ENCODE measurements at regions not wholly inside any gene's neighbourhood (a gene's known extent, or its start where the extent isn't known, plus 50 kb on each side); places are given as distances from the start of the nearest gene placed in this dataset.

DNA sequence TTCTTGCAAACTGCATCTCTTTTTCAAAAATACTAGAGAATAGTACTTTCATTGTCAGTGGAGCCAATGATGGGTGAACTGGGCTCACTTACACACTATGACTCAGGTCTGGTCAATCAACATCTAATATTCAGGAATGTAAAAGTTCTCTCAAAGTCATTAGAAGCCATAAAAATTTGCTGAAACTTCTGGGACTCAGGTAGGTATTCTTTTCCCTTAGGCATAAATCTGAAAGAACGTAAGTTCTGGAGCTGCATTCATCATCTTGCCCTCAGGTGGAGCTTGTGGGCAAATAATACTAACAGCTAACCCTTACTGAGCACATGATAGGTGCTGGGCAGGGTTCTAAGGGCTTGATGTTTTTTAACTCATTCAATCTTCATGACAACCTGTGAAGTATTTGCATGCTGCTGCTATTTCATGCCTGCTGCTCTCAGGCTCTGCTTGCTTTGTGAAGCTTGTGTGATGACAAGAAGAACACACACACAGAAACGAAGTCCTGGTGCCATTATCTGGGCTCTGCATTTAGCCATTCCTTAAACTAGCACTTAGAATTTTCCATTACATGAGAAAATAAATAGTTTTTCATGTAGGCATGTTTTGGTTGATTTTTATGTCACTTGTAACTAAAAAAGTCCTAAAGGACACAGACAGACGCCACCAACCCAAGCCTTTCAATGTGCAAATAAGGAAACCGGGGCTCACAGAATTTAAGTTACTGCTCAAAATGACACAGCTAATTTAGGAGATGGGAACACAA, 394.2 kb upstream of the LYPLAL1 start:
- DNase-seq = no peak

DNA sequence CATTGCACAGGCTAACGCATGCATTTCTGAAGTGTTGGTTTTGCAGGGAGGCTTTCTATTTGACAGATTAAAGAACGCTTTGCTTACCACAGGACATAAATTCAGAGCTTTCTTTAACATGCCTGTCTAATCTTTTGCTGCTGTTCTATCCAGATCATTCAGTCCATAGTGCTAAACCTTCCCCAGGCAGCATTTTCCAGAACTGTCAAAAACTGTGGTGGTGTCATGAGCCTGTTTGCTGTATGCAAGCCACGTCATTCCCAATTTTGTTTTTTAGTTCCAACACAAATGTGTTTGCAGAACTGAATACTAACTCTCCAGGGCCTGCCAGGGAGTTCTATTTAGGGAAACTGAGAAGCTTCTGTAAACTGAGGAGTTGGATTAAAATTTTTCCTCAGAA, 390.5 kb upstream of the LYPLAL1 start:
- no peak for DNase-seq

DNA sequence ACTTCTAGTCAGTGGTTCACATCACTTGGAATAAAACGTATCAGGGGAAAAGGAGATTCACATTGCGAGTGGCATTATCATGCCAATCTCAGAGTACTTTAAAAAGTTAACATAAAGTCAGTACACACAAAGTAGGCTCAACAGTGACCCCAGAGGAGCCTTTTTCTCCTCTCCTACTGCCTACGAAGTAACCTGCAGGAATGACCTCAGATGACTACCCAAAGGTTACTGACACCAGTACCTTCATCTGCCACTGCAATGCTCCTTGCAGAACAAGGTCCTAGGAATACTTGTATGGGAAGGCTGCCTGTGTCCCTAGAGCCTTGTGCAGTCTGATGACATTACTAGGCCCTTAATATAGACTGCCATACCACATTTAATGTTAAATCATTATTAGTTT, 389.8 kb upstream of the LYPLAL1 start:
- no peak for DNase-seq

DNA sequence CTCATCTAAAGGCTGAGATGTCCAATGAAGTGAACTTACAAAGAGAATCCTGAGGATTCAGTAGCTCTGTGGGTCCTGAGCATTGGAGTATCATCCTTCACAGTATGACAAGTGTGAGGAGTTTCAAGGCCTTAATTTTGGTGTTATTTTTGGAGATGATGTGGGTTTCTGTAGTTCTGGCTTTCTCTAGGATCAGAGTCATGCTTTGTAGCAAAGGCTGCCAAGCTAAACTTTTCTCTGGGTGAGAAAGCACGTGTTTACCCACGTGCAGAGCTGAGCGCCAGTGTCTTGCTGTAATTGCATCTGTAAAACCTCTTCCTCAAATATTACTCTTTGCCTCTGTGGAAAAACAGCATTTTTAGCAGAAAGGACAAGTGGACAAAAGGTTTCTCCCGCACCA, 387.8 kb upstream of the LYPLAL1 start:
- no peak for DNase-seq

DNA sequence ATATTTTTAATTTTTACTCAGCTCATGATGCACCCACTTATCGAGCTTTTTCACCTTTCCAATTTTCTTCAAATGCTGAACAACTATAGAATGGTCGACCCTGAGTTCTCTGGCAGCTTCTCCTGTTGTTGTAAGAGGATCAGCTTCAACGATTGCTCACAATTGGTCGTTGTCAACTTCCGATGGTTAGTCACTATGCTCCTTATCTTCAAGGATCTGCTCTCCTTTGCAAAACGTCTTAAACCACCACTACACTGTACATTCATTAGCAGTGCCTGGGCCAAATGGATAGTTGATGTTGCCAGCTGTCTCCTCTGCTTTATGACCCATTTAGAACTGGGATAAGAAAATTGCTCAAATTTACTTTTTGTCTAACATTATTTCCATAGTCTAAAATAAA, 385.9 kb upstream of the LYPLAL1 start:
- DNase-seq = no peak

DNA sequence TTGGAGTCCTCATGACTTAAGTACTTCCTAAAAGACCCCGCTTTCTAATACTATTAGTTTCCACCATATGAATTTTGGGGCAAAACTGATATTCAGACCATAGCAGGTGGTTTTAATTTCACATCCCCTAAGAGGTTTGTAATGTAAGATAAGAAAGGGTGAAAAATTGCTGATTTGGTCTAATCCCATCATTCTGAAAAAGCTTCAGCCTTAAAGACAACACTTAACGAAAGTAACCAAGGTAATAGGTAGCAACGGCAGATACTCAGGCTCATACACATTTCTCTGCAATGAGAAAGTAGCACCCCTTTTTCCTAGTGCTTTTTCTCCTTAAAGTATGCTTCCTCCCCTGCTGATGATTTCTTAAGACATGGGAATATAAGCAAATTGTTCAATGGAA, 376.9 kb upstream of the LYPLAL1 start:
- DNase-seq = no peak

DNA sequence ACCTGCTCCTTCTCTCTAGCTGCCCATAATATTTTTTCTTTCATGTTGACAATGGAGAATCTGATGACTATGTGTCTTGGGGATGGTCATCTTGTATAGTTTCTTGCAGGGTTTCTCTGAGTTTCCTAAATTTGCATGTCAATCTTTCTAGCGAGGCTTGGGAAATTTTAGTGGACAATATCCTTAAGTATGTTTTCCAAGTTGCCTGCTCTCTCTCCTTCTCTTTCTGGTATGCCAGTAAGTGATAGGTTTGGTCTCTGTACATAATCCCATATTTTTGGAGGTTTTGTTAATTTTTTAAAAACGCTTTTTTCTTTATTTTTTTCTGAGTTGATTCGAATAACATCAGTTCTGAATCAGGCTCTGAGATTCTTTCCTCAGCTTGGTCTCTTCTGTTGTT, 370.9 kb upstream of the LYPLAL1 start:
- no peak for DNase-seq

DNA sequence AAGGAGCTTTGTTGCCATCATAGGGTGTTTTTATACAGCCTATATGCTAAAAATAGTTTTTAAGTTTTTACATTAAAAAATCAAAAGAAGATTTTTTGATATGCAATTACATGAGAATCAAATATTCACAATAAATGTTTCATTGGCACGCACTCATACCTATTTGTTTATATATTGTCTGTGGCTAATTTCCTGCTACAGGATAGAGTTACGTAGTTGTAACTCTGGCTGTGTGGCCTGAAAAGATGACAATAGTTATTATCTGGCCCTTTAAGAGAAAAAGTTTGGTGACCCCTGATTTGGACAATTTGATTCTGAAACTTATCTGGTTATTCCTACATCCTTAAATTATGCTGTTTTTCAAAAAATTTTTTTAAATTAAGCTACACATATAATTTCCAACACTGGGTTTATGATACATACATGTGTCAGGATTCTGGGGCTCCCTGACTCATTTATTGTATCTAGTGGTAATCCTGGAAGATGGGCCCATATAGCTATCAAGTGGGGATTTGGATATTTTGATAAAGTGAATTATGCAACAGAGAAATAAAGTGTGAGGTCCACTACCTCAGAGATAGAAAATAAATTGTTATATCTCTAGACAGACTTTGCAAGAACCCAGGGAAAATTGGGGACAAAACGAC, 370.2 kb upstream of the LYPLAL1 start:
- no peak for DNase-seq

DNA sequence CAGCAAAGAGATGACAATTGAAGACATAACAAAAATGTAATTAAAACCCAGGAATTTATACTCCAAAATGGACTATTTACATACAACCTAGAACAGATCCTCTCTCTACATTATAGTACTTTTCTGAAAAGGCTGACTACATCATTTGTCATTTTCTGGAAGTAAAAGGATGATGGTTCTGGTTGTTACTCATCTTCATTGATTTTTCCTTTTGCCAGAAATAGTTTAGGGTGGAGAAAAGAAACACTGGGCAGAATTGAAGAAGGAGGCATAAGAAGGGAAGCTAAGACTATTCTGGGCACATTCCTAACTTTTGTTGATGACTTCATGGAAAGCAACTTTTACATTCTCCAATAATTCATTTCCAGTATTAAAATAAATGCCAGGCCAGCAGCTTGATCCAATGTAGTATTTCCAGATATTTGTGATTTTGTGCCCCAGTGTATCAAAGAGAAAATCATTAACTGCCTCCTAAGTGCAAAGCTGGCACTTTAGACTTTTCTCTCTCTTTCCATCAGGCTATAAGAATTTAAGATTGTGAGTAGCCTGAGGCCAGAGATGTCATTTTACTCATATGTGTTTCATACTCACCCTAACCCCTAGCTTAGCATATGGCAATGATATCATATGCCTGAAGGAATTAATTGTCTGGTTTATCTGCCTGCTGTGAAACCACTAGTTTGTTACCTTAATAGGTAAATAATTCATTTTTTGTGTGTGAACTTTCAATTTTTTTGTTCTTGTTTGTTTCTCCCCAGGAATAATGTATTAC, 369.5 kb upstream of the LYPLAL1 start:
- no peak for DNase-seq

DNA sequence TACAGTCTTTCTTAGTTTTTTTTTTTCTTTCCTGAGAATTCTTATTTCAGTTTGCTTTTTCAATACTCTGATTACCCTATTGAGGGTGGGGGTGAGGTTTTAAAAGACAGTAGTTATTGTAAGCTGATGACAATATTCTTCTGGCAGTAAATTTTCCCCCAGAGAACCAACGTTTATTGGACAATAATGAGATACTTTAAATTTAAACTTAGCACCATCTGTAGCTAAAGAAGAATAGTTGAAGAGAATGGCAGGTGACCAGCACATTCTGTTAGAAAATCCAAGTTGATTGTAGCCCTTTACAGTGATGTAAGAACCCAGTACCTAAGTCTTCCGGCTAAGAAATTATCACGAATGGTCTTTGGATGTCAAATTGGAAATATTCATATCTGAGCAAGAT, 364.6 kb upstream of the LYPLAL1 start:
- no peak for DNase-seq

DNA sequence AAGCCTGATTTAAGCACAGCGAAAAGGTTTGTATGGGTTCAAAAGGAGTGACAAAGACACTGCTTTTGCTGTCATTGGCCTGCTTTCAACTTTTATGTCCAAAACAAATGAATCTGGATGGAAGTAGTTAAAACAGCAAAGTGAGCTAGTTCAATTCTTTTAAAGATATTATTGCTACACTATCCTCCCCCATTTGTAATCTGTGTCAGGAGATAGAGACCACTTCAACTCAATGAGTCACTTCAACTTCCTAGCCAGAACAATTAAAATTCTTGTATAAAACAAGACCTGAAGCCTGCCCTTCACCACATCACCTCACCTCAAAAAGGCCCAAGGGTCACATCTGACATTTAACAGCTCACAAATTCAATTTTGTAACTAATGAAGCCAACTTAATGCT, 364.1 kb upstream of the LYPLAL1 start:
- no peak for DNase-seq

DNA sequence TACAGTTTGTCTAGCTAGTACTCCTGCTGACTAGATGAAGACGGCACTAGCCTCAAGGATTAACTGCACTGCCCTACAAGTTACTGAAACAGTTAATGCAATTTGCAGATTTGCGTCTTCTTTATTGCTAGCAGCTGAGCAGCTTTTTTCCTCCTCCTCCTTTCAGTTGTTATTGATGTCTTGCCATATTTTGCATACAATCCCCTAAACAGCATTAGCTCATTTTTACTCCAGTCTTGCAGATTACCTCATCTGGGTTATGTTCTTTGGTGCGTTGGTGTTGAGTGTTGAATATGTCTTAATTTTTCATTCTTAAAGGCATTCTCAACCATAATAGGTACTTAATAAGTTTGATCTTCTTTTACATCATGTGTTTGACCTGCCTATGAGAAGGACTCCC, 363.4 kb upstream of the LYPLAL1 start:
- no peak for DNase-seq

DNA sequence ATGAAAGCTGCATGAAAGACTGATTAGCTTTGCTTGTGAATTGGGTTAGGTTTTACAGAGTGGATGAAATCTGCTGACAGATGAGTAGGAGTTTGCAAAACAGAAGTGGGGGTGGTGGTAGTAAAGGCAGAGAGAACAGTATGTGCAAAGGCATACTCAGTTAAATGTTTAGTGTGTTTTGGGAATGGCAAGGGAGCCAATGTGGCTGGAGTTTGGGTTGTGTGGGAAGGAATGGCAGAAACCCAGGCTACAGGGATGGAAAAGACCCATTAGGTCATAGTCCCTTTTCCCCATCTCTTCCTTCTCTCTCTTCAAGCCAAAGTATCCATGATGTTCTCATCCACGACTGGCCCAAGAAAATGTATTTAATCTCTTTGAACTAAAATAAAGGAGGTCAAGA, 362.2 kb upstream of the LYPLAL1 start:
- no peak for DNase-seq

DNA sequence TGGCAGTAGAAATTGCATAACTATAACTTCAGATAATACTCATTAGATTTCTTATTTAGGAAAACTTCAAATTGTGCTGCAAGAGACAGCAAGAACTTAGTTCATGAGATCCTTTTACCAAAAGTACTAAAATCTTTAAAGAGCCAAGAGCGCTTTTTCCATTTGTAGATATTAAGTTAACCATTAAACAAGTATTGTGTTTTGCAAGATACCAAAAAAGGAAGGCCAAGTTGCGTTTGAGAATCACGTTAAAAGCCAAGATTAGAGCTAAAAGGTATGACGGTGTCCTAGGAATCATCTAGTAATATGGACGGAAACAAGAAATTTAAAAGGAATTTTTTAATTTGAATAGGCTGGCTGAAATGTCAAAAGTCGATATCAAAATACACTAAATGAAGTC, 361.3 kb upstream of the LYPLAL1 start:
- no peak for DNase-seq

DNA sequence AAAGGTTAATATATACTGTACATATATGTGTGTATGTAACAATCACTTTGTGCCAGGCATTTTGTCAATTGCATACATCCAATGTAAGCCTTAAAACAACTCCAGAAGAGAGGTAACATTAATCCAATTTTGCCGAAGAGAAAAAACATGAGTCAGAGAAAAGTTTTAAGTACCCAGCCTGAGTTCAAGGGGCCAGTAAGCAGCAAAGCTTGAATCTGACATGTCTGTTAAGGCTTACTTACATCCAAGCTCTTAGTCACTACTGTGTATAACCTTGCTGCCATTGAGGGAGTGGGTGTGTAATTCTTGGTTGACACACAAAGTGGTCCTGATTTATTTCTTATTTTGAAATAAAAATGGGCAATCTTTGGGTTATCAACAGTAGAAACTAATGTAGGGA, 360.4 kb upstream of the LYPLAL1 start:
- no peak for DNase-seq

DNA sequence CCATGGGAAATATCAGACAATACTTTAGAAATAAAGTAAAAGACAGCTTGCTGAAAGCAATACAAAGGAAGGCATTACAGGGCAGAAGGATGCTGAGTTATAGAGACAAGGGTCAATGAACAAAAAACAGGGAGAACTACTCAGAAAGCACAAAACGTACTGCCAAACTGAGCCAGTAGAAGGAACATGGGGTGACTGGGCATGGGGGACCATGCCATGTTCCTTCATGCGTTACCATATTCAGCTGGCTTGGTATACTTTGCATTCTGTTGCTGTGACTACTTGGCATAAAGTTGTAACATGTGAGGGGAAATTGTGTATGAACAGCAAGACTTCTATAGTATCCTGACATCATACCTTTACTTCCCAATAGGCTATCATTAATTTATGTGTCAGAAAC, 358.6 kb upstream of the LYPLAL1 start:
- no peak for DNase-seq

DNA sequence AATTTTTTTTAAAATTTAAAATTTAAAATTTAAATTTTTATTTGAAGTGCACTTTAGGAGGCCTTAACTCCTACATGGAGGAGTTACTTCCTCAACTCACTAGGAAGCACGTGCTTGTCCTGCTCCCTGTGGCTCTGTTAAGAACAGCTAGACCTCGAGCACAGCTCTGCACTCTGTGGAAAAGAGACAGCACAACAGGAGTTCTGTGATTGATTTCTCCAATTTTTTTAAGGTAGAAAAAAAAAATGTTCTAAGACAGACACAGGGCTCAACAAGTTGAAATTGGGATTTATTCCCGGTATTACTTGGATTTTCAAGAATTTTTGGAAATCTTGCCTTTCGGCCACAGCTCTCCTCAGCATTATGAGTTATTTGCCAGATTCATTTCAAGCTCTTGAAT, 356.6 kb upstream of the LYPLAL1 start:
- no peak for DNase-seq

DNA sequence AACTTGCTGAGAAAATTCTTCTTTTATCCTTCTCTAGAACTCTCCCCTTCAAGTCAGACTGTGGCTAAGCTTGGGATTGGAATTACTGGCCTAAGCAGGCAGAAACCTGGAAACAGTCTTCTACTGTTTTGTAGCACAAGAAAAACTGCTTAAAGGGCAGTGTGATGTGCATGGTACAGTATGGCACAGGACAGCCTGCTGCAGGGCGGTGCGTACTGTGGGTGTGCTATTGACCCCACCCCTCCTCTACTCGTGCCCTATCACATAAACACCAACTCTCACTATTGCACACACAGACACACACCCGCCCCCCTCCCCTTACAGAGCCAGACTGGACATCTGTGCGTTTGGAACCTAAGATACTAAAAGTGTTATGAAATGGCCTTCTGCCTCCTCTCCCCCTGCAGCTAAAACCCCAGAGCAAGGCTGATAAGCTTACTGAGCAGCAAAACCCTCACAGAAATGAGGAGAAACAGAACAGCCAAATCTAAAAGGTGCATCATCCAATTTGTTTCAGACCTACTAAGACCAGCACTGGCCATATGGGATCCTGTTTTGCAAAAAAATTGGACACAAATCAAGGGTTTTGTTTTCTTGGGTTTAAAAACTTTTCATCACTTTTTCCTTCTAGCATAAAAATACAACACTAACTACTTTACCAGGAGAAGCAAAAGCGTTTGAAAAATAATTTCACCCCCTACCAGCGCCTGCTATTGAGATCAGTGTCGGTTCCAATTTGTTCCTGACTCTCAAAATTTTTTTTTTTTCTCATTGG, 355.8 kb upstream of the LYPLAL1 start:
- no peak for DNase-seq

DNA sequence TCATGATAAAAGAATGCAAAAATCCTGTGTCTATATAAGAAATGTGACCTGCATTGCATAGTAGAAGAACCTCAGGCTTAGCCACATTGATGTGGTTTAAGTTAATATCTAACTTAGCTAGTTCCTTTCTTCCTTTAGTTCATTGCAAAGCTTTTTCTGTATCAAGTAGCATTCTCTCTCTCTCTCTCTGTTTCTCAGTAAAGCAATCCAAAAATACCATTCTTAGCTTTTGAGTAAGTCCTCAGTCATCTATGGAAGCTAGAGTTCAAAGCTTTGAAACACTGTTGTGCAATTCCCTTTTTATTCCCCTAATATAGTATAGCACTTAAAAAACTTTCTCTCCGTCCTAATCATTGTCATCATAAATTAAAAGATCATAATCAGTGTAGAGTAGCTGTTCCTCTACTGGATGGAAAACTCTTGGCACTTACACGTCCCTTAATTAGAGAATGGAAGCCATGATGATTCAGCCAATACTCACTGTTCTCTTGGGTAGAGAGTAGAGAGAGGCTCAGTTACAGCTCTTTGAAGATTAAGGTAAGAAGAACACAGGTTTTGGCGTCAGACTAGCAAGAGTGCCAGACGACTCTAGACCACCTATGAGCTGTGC, 350.3 kb upstream of the LYPLAL1 start:
- no peak for DNase-seq

DNA sequence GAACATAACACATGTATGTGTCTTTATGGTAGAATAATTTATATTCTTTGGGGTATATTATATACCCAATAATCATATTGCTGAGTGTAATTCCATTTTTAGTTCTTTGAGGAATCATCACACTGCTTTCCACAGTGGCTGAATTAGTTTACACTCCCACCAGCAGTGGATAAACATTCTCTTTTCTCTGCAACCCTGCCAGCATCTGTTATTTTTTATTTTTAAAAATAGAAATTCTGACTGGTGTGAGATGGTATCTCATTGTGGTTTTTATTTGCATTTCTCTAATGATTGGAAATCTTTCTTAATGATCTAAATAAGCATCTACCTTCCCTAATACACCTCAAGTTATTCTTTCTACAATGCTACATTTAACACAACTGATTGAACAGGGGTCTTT, 346.2 kb upstream of the LYPLAL1 start:
- DNase-seq = no peak

DNA sequence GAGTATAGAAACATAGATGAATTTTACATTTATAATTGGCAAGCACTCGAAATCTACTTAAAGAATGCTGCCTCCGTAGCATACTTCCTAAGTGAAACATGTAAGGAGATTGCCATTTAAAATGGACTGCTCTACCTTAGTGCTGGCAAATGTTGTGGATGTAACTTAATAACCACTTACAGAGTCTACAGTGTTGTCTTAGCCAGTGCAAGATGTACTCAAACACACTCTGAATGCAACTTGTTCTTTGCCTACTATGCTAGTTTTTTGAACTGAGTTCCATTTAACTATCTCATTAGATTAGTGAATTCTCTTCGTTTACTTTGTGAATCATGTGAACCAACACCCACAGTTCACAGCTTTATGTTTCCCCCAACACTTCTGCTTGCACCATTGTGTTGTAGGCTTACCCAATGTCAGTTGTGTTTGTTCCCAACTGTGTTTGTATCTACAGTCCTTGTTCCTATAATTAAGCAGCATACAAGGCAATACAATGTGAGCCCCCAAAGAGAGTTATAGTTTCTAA, 345.5 kb upstream of the LYPLAL1 start:
- DNase-seq = no peak

DNA sequence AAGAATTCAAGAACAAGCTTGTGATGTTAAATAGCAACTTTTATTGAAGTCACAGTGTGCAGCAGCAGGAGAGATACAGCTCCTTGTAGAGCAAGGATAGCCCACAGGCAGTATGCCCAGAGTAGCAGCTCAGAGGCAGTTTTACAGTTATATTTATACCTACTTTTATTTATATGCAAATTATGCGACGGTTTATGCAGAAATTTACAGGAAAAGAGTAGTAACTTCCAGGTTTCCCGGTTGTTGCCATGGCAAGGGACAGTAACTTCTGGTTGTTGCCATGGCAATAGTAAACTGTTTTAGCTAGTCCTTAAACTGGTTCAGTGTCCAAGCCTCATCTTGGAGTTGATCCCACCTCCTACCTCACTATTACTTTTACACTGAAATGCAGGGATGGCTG, 344.6 kb upstream of the LYPLAL1 start:
- DNase-seq = no peak

DNA sequence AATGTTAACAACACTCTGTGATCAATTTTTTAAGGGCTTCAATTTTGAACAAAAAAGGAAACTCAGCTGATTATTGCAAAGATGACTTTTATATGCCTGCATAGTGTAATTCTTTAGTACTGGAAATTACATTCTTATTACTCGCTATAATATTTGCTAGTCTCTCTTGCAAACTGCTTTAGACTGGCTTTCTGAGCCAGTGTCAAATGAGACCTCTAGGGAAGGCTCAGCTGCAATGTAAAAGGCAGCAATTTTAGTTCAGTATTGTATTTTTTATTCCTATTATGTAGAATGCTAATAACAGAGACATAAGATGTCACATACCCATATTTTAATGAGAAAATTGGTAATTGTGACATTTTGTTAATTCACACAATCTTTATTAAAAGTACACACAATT, 338.1 kb upstream of the LYPLAL1 start:
- no peak for DNase-seq

Measured in SW 1271 (cell line).